ENCODE measurements at regions not wholly inside any gene's neighbourhood (a gene's known extent, or its start where the extent isn't known, plus 50 kb on each side); places are given as distances from the start of the nearest gene placed in this dataset.

DNA sequence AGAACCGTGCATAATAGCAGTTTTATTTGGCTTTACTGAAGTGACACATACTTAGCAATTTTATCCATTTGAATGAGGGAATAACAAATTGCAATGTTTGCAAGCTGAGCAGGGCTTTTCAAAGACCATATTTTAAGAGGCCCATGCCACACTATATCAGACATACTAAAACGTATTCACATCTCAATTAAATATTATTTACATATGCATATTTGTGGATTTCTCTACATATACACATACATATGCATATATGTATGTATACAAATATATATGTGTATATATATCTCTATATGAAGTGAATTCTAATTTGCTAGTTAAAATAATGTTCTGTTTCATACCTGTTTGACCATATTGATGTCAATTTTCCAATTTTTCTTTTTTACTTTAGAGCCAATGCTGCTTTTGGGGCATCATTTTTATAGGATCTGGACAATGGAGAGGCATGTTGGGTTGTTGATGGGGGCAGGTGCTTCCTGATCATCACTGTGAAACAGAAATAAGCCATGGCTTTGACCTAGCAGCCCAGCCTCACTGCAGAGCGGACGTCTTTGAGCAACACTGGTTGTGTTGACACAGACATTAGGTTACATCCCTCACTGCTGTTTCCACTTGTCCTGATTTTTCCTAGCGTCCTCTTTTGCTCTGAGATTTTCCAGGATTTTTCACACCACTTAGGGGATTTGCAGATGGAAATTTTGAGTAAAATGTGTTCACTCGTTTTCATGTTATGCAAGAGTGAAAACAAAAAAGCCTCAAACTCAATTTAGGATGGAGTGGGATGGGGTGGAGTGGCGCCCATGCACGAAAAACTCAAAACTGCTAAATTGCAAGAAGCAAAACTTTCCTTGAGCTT, 56.9 kb downstream of the RDH14 start:
- DNase-seq: no peak

GRCh38 chr2:18502142-18502541, 58.3 kb downstream of the RDH14 start:
- no peak for DNase-seq

- no peak for DNase-seq
Observed at GRCh38 chr2:18501729-18502128, 58.7 kb downstream of the RDH14 start.

DNA sequence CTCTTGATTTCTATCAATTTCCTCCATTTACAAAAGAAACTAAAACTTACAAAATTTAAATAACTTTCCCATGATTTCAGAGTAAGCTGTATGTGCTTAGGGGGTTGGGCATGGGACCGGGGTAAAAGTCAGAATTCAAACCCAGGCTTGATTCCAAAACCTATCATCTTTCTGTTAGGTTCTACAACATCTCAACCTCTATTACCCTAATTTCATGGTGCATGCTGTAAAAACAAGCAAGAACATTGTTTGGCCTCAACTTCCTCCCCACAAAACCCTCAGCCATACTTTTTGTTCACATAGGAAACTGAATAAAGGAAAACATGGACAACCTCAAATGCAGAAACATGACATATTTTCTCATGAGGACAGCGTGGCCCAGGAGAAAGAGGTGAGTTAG, 59.3 kb downstream of the RDH14 start:
- DNase-seq: no peak

DNA sequence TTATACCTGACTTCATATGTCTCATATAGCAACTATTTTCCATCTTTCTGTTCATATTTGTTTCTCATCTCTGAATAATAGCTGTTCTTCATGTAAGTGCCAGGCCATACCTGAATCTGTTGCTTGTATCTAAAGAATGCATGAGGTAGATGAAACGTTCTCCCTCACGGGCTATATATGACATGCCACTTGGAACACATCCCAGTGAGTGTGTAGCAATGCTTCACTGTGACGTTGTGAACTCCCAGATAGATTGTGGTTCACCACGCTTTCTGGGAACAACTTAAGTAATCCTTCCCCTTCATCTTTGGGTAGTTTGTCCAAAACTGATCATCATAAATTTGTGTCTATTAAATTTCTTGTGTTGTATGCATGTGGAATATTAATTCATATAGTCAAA, 60.1 kb downstream of the RDH14 start:
- DNase-seq: no peak

DNA sequence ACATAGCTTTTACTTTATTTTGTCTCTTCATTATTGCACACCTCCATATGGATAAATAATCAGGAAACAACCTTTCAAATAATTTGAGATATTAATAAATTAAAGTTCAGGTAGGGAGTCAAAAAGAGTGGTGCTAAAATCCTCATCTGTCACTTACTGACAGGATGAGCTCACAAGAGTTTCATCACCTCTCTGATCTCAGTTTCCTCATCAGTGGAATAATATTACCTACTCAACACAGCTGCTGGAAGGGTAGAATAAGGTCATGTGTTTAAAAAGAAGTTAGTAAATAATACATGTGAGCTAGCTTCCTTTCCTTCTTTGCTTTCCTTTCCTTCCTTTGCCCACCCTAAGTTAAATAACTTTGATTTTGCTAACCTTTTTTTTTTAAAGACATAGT, 61.9 kb downstream of the RDH14 start:
- no peak for DNase-seq

- no peak for DNase-seq
Observed at GRCh38 chr2:18496516-18496915, 63.9 kb downstream of the RDH14 start.

GRCh38 chr2:18495058-18495457, 65.4 kb downstream of the RDH14 start:
- DNase-seq: no peak

- DNase-seq: no peak
Observed at GRCh38 chr2:18492721-18493120, 67.7 kb downstream of the RDH14 start.

- no peak for DNase-seq
Observed at GRCh38 chr2:18491577-18491976, 68.9 kb downstream of the RDH14 start.

GRCh38 chr2:18490901-18491300, 69.6 kb downstream of the RDH14 start:
- DNase-seq: no peak

- no peak for DNase-seq
Observed at GRCh38 chr2:18487106-18487913, 73.1 kb downstream of the RDH14 start.

DNA sequence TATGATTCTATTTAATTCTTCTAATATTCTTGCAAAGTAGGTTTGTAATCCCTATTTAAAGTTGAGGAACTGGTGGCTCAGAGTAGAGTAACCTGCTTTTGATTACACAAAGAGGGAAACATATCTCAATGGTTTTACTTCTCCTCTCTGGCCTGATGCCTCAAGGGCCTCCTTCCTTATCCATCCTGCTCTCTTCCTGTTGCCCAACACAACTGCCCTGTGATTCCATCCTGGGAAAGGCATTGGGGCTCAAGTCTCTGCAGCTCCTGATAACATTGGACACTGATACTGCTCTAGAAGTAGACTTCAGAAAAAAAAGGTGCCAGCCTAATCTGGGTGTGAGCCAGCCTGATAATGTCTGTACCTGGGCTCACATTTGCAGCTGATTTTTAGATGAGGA, 75.8 kb downstream of the RDH14 start:
- DNase-seq: no peak

GRCh38 chr2:18483896-18484295, 76.6 kb downstream of the RDH14 start:
- DNase-seq: no peak

DNA sequence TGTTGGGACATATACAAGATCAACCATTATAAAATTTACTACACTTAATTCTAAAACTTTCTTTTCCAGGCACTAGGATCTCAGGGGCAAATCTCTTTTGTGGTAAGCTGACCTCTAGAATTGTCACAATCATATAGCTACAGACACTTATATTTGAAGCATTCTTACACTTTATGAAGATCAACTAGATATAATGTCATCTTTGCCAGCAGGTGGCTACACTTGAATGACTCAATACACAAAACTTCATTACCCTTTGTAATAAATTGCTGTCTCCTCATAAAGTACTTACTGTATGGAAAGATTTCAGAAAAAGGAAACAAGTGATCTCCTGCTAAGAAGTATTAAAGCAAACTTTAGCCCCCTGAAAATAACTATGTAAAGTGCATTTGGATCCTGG, 77.8 kb downstream of the RDH14 start:
- no peak for DNase-seq

DNA sequence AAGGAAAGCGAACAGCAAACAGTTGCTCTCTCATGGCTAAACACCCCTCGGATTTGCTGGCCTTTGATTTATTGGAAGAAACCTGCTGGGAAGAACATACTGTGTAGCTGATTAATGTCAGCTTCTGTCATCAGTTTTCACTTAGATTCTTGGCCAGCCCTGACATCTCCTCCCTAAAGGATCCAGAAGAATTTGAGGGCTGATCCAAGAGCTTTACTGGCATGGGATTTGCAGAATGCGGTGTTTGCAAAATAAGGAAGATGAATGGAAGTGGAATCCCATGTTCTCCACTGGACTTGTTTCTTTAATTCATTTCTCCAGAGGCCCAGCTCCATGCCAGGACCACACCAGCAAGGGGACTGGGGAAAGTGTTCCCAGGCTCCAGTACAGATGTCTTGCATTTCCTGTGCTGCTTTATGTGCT, 80.5 kb downstream of the RDH14 start:
- DNase-seq: no peak

- no peak for DNase-seq
Observed at GRCh38 chr2:18477293-18477692, 83.2 kb downstream of the RDH14 start.

DNA sequence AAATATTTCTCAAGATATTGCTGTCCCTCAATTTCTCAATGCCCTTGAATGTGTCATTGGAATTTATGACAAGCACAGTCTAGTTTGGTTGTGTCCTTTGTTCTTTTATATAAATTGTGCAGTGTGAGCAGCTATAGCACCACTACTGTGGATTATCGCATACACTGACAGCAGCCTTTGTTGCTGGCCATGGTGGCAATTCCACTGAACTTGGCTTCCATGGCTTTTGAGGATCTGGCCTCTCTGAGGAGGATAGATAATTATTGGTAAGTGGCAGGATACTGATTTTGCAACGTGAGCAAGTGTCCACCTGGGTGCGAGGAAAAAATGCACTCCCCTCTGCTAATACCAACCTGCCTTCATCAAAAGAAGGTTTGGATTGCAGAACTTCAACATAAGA, 84.0 kb downstream of the RDH14 start:
- no peak for DNase-seq

DNA sequence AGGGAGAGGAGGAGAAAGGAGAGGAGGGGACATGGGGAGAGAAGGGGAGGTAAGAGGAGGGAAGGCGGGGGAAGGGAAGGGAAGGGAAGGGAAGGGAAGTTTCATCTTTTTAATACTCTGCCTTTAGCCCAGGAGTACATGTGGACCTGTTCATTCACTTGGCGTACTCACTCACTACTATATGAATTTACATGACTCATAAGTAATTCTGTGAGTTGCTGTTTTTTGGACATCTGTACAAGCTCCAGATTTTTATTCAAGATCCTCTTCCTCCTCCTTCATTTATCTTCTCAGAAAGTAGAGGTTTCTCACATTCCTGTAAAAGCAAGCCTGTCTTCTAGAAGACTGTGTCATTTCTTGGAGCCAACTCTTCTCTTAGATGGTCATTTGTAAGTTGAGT, 84.6 kb downstream of the RDH14 start:
- DNase-seq: no peak

DNA sequence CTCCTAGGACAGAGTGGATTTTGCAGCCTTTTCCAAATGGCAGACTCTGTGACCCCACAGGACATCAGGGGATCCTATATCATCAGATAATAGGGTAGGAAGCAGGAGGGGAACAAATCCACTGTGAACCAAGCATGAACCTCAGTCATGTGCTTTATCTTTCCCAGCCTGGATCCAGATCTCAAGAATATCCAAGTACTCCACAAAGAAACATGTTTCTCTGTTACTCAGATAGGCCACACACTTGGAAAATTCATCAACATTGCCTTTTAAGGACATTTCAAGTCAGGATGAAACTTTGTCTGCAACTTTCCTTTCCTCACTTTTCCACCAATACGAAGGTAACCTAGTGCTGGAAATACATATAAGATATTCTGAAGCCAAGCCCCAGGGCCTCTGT, 85.8 kb downstream of the RDH14 start:
- DNase-seq: no peak

DNA sequence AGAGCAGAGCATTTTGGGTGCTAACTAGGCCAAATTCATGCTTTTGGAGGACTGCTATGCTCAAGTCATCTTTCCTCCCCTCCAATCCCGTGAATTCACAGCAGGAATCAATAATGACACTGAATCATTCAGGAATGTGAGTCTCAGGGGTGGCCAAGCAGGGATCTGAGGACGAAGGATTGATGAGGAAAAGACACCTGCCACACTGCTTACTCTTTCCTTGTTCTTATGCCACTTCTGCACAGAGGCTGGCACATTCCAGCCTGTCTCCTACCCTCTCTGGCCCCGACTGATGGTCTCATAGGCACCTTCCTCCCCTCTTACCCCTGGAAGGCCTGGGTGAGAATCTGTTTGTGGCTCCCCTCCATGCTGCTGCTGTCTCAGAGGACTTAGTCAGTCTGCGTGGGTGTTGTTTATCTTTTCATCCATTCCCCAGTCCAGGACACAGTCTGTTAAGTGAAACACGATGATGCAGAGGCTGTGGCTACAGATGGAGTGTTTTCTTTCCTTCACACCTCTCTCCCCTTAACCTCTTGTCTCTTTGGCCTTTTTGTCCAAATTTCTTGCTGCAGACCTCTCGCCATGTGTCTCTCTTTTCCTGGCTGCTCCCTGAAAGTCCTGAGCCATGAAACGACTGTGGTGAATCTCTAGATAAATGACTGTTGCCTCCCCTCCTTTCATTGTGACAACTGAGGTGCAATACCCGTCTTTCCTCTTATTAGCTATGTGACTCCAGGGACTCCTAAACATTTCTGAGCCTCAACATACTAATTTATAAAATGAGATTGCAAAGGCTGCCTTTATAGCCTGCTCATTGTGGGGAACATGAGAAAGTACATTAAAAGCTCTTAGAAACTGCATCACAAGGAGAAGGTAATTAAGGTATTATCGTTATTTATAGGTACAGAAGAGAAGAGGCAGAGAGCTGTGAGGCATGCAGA, 86.9 kb downstream of the RDH14 start:
- DNase-seq: peak; percentile 18

GRCh38 chr2:18467749-18468360, 92.6 kb downstream of the RDH14 start:
- no peak for DNase-seq
